ENCODE measurements at regions not wholly inside any gene's neighbourhood (a gene's known extent, or its start where the extent isn't known, plus 50 kb on each side); places are given as distances from the start of the nearest gene placed in this dataset.

GRCh38 chr5:143877196-143877595 lies 65.2 kb downstream of the HMHB1 start:
- intact Hi-C loops (cut with micrococcal nuclease), result no loop called here
- Histone ChIP-seq H3K27ac (ENCODE audit: low read length) (no peak overlapping the region), H3K4me3 (ENCODE audit: low read length) (no peak overlapping the region), H3K27me3 (ENCODE audit: control insufficient read depth, insufficient read depth, low read length) (no peaks in the 10 kb centered on the region), H3K36me3 (ENCODE audit: control insufficient read depth, insufficient read depth, low read length) (no peaks in the 10 kb centered on the region), H3K9me3 (ENCODE audit: control insufficient read depth, insufficient read depth, low read length) (no peaks in the 10 kb centered on the region), H3K4me1 (ENCODE audit: control insufficient read depth, insufficient read depth, low read length) (no peaks in the 10 kb centered on the region)
- Mint-ChIP-seq H3K4me1 (no peaks in the 10 kb centered on the region), H3K27me3 (ENCODE audit: low read depth in 2 of 2) (peaks cover 14 to 15% of the 10 kb centered on the region in 2 donors), H3K9me3 (no peaks in the 10 kb centered on the region), H3K36me3 (no peaks in the 10 kb centered on the region), H3K4me3 (no peak overlapping the region), H3K27ac (no peak overlapping the region)
- TF ChIP-seq CTCF (IDR thresholded peaks at IDR 0.05), result no peak
- no peak for ATAC-seq
- no peak for DNase-seq
- 92% methylated on average over 2 of the region's 2 CpGs for WGBS (ENCODE audit: insufficient coverage)

- no peaks in the 10 kb centered on the region for H3K36me3 ChIP-seq (ENCODE audit: control insufficient read depth, insufficient read depth, low read length)
- Mint-ChIP-seq H3K4me3 (no peak overlapping the region), H3K27ac (no peak overlapping the region), H3K27me3 (ENCODE audit: low read depth in 2 of 2) (peaks cover 14 to 24% of the 10 kb centered on the region in 2 donors), H3K36me3 (no peaks in the 10 kb centered on the region), H3K4me1 (no peaks in the 10 kb centered on the region), H3K9me3 (no peaks in the 10 kb centered on the region)
- no peak for DNase-seq
- H3K9me3 ChIP-seq (ENCODE audit: control insufficient read depth, insufficient read depth, low read length), result no peaks in the 10 kb centered on the region
- ATAC-seq, result no peak
- no peaks in the 10 kb centered on the region for H3K27me3 ChIP-seq (ENCODE audit: control insufficient read depth, insufficient read depth, low read length)
- H3K27ac ChIP-seq (ENCODE audit: low read length), result no peak overlapping the region
- 93% methylated on average over 5 of the region's 5 CpGs for WGBS (ENCODE audit: insufficient coverage)
- intact Hi-C loops (cut with micrococcal nuclease), result no loop called here
- H3K4me3 ChIP-seq (ENCODE audit: low read length), result no peak overlapping the region
- H3K4me1 ChIP-seq (ENCODE audit: control insufficient read depth, insufficient read depth, low read length), result no peaks in the 10 kb centered on the region
- no peak for TF ChIP-seq CTCF (IDR thresholded peaks at IDR 0.05)
These were observed 66.5 kb downstream of the HMHB1 start for GRCh38 chr5:143878430-143878829.

- H3K27ac ChIP-seq (ENCODE audit: low read length), result no peak overlapping the region
- no peaks in the 10 kb centered on the region for H3K27me3 ChIP-seq (ENCODE audit: control insufficient read depth, insufficient read depth, low read length)
- Mint-ChIP-seq H3K27me3 (ENCODE audit: low read depth in 2 of 2) (peaks cover 14 to 24% of the 10 kb centered on the region in 2 donors), H3K9me3 (no peaks in the 10 kb centered on the region), H3K27ac (no peak overlapping the region), H3K36me3 (no peaks in the 10 kb centered on the region), H3K4me1 (no peaks in the 10 kb centered on the region), H3K4me3 (no peak overlapping the region)
- H3K9me3 ChIP-seq (ENCODE audit: control insufficient read depth, insufficient read depth, low read length), result no peaks in the 10 kb centered on the region
- intact Hi-C loops (cut with micrococcal nuclease), result no loop called here
- TF ChIP-seq CTCF (IDR thresholded peaks at IDR 0.05), result no peak
- H3K4me3 ChIP-seq (ENCODE audit: low read length), result no peak overlapping the region
- WGBS (ENCODE audit: insufficient coverage), result 66% methylated on average over 2 of the region's 3 CpGs
- ATAC-seq (no peak), DNase-seq (no peak)
- H3K36me3 ChIP-seq (ENCODE audit: control insufficient read depth, insufficient read depth, low read length), result no peaks in the 10 kb centered on the region
- no peaks in the 10 kb centered on the region for H3K4me1 ChIP-seq (ENCODE audit: control insufficient read depth, insufficient read depth, low read length)
These were observed 67.7 kb downstream of the HMHB1 start for GRCh38 chr5:143879646-143880045.

- Mint-ChIP-seq H3K27me3 (ENCODE audit: low read depth in 2 of 2) (peaks cover 10 to 24% of the 10 kb centered on the region in 2 donors), H3K36me3 (no peaks in the 10 kb centered on the region), H3K9me3 (no peaks in the 10 kb centered on the region), H3K4me1 (no peaks in the 10 kb centered on the region), H3K27ac (no peak overlapping the region), H3K4me3 (no peak overlapping the region)
- Histone ChIP-seq H3K4me1 (ENCODE audit: control insufficient read depth, insufficient read depth, low read length) (no peaks in the 10 kb centered on the region), H3K27ac (ENCODE audit: low read length) (no peak overlapping the region), H3K27me3 (ENCODE audit: control insufficient read depth, insufficient read depth, low read length) (no peaks in the 10 kb centered on the region), H3K36me3 (ENCODE audit: control insufficient read depth, insufficient read depth, low read length) (no peaks in the 10 kb centered on the region), H3K9me3 (ENCODE audit: control insufficient read depth, insufficient read depth, low read length) (no peaks in the 10 kb centered on the region), H3K4me3 (ENCODE audit: low read length) (no peak overlapping the region)
- DNase-seq (no peak), ATAC-seq (no peak)
- no peak for TF ChIP-seq CTCF (IDR thresholded peaks at IDR 0.05)
- intact Hi-C loops (cut with micrococcal nuclease), result no loop called here
- 87% methylated on average over 5 of the region's 6 CpGs for WGBS (ENCODE audit: insufficient coverage)
These were observed 68.2 kb downstream of the HMHB1 start for GRCh38 chr5:143880178-143880577.

All from natural killer cell (primary cell).